Posterior cingulate gyrus (tissue), 11 donors: ENCODE measurements at regions not wholly inside any gene's neighbourhood (a gene's known extent, or its start where the extent isn't known, plus 50 kb on each side); places are given as distances from the start of the nearest gene placed in this dataset.

Experiments
- DNase-seq, 10 donors: peaks; one replicate each; pipeline versions ENCODE4 v3.0.0 to v3.0.0-alpha.2; 2020 to 2021; ENCODE audit warnings: mixed read lengths in 3 of 10
- intact Hi-C: fragments of 100-400 bp; cut with DNase I; formaldehyde crosslinking; loops from one replicate; pipeline ENCODE4 v1.15.1; 2023

DNA sequence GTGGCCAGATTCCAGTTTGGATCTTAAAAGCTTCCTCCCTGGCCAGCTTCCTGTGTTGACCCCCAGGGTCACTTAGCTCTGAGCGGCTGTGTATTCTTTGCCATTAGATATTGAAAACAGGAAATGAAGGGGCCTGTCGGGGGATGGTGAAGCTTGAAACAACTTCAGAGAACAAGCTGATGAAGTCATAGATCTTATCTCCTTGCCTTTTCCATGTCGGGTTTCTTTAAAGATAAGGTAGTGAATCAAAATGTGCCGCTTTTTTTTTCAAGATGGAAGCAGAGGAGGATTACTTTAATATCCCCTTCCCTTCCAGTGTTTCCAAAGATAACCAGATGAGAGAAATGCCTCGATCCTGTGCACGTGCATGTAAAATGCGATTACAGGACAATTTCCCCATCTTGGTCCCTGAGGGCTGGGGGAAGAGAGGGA, 508.5 kb downstream of the MID1IP1 start:
- intact Hi-C loops: no loop called here
- no peak for DNase-seq

DNA sequence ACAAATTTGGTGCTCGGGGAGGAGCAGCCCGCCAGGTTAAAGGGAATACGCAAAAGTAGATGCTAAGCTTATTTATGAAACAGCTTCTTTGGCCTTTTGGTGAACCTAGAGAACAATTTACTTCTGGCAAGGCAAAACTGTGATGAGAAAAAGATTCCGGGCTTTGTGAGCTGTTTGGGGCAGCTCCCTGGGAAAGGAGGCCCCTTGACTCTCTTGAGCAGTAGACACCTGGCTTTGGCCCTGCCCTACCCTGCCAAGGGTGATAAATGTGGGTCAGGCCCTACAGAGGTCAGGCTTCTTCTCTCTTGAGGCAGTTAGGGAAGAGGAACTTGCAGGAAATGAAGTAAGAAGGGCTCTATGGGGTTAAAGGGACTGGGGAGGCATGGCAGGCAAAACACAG, 509.6 kb downstream of the MID1IP1 start:
- intact Hi-C loops: no loop called here
- no peak for DNase-seq

DNA sequence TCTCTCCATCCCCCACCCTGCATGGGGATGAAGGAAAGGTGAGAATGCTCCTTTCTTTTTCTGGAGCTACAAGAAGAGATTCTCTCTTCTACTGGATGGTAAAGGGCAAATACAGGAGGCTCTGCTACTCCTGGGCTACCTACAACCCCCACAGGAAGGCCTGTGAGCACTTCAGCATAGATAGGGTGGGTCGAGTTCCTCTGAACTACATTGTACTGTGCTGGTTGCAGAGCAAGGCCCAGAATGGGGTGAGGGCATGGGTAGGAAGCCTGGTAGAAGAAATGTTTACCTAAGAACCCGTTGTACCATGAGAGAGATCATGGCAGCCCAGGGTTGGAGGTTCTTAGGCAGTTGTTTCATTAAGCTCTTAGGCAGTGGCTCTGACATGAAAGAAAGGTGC, 510.4 kb downstream of the MID1IP1 start:
- intact Hi-C loops: no loop called here
- peak in 1 of 10 donors; percentile 44 for DNase-seq

DNA sequence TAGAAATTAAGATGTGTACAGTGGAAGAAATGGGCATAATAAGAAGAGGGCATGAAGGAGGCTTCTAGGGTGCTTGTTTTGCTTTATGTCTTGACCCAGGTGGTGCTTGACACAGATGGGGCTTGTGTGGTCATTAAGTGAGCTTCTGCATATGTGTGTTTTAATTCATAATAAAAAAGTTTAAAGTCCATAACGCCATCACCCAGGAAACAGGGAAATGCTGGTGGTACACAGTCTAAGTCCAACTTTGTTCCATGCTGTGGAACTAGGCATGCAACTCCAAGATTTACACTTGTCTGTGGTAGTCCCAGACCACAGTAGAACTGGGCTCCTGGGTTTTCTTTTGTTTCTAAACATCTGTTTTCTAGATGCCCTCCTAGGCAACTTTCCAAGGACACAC, 511.9 kb downstream of the MID1IP1 start:
- intact Hi-C loops: no loop called here
- DNase-seq: no peak

DNA sequence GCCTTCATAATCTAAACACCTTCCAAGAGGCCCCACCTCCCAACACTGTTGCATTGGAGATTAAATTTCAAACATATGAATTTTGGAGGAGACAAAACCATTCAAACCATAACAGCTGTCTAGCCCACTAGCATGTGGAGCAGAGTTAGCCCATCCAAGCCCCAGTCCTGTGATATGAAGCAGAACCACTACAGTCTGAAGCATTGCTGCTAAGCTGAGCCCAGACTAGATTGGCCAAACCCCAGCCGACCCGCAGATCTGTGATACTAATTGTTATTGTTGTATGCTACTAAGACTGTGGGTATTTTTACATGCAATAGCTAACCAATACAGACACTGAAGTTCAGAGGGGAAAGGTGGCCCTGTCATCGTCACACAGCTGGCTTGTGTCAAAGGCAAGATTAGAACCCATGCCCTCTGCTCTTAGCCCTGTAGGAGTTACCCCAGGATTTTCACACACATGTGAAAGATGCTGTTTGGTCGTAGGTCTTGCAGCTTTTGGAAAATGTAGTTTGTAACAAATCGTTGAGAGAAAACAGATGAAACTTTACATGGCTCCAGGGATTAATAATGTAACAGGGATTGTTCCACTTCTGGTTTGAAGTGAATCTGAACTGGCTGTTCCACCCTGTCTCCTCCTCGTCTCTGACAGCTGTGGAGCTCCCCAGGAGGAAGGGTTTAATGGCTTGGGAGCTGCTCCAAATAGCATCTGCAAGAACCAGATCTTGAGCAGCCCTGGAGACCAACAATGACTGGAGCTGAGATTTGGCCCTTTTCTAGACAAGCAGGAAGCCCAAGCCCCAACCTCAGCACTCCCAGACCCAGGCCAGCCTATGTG, 517.5 kb downstream of the MID1IP1 start:
- no peak for DNase-seq
- intact Hi-C loops: no loop called here

DNA sequence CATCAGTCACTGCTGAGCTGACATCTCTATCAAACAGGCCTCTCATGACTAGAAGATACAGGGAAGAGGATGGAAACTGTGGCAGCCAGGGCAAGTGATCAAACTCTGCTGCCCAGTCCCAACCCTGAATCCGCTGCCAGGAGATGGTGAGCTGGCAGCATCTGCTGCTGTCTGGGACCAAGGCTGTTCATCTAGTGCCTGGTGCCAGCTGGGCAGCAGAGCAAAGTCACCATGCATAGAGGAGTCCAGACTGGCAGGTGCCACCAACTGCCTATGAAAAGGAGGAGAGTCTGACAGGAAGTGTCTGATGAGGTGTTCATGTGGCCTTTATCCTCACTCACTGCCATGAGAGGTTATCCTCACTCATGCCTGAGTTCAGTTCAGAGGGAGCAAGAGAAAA, 518.9 kb downstream of the MID1IP1 start:
- peak in 1 of 10 donors; percentile 72 for DNase-seq
- intact Hi-C loops: no loop called here

DNA sequence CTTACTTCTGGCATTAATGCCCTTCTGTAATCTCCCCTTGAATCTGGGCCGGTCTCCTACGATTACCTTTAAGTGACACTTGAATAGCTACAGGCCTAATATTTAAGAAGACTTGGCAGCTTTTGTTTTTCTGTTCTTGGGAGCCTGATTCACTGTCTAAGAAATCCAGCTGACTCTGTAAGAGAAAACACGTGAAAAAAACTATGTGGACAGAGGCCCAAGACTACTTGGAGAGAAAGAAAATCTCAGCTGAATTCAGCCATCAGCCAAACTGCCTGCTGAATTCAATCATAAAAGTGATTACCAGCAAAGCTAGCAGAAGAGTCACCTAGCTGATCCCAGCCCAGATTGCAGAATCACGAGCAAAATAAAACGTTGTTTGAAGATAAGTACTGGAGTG, 521.2 kb downstream of the MID1IP1 start:
- intact Hi-C loops: no loop called here
- no peak for DNase-seq

DNA sequence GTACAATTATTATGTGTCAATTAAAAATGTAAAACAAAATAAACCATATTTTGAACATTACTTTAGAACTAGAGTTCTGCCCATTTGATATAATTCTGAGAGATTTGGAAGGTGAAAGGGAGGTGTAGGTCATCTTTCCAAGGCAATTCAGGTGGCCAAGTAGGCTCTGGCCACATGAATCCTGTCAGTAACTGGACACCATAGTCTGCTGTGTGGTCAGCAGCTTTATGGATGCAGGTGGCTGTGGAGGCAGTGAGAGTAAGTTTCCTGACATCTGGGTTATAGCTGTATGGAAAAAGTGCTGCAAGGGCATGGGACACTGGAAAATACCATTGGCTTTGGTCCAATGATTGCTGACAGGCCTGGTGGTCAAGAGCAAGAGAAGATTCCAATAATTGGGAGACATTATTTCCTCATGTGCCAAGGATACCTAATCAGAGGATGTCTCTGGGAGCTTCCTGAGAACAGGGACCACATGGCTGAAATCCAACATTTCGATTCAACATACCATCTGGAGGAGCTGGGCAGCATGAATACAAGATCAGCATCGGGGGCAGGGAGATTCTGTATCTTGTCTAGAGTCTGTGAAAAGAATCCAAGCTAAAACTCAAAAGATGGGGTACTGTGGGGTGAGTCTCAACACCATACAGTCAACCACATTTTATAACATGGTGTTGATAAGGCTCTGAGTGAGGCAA, 523.1 kb downstream of the MID1IP1 start:
- no peak for DNase-seq
- intact Hi-C loops: no loop called here

DNA sequence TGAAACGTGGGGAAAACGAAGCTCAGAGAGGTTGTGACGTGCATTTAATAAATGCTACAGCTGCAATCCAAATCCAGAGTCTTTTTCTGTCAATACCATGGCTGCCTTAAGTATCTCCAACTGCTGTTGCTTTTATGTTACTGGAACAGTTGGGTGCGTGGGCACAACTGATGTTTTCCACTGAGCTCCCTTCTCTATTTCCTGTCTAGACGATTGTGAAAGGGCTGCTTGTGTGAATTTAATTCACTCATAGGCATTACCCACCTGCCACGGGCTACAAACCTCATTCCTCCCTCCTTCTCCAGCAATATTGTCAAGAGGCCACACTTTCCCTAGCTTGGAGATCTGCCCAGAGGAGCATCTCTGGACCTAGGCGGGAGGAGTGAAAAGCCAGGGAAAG, 526.0 kb downstream of the MID1IP1 start:
- no peak for DNase-seq
- intact Hi-C loops: no loop called here

DNA sequence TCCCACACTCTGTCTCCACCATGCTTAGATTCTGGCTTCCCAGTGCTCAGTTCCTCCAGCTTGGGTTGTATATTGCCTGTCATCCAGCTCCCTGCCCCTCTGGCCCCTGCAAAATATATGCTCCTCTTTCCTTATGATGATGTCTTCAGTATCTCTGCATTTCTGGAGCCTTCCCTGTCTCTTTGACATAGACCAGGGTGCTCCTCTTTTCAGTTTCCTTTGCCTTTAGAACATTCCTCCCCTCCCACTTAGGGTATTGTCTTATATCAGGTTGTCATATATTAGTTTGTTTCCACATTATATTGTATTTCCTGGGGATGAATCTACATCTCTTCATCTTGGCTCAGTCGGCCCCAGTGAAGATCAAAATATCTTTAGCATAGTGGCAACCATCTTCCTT, 526.4 kb downstream of the MID1IP1 start:
- no peak for DNase-seq
- intact Hi-C loops: no loop called here

DNA sequence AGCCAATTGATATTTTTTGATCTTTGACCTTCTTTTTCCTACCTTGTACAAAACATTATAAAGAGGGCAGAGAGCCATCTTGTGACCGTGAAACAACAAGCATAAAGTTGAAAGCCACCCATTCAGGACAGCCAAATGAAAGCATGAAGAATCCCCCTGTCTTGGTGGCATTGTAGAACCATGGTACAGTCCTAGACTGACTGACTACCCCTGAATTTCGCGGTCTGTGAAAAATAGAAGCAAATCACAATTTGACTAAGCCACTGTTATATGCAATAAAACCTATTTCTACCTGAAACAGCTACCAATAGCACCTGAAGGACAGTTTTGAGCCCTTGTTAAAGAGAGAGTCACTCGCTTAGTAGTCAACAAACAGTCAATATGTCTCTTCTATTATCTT, 527.4 kb downstream of the MID1IP1 start:
- intact Hi-C loops: no loop called here
- no peak for DNase-seq

DNA sequence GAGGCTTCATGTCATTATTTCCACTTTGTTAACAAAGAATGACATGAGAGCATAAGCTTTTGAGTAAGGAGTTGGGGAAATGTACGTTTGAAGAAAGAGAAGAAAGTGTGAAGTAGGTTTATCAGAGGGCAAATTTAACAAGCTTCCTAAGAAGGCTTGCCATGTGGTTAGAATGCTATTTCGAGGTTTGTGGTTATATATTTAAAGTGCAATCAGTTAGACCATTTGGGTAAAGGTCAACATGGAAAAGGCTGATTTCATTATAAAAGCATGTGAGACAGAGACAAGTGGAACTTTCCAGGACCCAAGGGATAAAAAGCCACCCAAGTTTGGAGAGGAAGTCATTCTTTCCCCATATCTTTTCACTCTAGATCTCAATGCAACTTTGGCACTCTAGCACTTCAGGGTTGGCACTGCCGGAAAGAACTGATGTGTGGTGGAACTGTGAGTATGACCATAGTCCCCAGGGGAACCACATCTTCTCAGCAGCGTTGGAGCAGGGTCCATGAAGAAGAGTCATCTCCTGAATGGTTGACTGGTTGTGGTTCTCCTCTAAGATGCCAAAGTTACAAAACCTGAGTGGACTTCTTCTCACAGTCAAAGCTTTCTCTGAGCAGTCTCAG, 529.9 kb downstream of the MID1IP1 start:
- intact Hi-C loops: no loop called here
- no peak for DNase-seq

DNA sequence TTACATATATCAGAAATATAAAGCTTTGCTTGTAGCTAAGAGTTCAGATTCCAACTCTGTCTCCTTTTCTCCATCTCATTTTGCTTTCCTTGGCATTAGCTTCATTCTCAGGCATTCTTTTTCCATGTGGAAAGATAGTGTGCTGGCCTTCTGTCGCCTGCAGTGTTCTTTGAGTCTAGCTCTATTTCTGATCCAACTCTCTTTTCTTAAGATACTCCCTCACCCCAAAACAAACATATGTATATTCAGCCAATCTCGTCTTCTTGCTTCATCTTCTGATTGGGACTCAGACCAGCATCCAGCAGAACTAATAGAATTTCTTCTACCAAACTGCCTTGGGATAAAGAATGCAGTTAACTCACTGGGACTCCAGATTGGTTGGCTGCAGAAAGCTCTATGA, 532.2 kb downstream of the MID1IP1 start:
- intact Hi-C loops: no loop called here
- DNase-seq: no peak

DNA sequence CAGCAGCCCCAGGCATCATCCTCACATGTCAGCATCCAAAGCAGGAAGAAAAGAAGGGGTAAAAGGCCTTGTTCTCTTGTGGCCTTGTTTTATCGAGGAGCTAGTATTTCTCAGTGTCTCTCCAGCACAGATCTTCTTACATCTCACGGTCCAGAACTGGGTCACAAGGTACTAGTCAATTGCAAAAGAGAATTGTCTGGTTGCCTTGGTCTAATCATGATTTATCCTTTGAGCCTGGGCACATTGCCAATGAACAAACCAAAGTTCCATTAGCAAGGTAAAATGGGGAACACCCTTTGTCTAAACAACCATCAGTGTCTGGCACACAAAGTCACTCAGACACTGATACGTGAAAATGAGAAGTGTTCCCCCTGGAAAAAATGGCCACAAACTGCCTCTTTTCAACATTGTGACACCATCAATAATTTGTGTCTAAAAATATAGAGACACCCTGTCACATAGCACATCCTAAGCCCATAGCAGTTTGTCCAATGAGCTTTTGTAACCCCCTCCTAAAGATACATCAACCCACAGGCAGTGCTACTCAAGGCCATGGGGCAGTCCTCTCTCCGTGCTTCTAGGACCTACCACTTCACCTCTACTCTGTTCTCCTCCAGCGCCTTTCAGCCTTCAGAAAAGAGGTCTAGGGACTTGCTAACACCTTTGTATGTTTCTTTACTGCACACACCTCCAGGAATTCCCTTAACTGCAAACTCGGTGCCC, 534.4 kb downstream of the MID1IP1 start:
- intact Hi-C loops: no loop called here
- DNase-seq: no peak

DNA sequence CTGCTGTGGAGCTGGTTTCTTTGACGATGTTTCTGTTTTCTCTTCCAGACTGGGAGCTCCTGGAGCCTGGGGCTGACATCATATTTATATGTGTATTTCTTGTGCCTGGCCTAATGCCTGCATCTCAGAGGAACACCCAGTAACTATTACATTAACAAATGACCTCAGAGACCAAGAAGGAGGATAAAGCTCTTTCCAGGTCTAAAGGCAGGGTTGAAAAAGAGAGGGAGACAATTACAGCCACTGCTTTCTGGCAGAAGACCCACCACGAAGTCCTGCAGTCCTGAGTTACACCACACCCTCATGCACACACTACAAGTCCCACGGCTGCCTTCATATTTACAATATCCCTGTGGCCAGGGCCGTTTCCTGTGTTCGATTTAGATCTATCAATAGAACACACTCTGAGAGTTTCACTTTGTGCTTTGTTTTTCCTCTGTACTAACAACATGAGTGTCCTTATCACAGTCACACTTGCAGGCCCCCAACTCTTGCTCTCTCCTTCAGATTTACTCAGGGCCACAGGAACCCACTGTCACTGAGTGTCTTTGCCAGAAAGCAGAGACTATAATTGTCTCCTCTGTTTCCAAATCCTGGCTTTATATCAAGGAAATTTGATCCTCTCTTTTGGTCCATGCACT, 535.5 kb downstream of the MID1IP1 start:
- DNase-seq: no peak
- intact Hi-C loops: no loop called here

DNA sequence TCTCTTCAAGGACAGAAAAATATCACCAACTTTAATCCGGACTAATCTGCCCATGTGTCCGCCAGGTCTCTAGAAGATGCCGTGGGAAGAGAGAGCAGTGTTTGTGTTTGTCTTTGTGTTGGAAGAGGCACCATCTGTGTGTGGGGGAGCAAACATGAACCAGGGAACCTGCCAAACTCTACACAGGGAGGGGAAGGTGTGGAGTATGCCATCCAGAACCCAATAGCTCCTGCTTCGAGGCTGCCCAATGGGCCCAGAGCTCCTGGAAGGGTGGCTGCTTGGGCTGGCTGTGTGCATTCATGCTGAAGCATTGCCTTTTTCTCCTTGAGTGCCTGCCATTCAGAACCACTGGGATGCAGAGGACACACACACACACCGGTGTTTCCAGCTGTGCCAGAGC, 536.2 kb downstream of the MID1IP1 start:
- intact Hi-C loops: no loop called here
- peak in 3 of 10 donors; percentile 11 to 66 (median 64) for DNase-seq

DNA sequence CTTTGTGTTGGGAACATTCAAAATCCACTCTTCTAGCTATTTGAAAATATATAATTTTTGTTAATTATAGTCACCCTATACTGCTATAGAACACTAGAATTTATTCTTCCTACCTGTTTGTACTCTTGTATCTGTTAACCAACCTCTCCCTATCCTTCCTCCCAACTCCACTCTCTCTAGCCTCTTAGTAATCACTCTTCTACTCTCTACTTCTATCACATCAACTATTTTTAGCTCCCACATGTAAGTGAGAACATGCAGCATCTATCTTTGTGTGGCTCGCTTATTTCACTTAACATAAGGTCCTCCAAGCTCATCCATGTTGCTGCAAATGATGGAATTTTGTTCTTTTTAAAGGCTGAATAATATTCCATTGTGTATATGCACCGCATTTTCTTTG, 537.3 kb downstream of the MID1IP1 start:
- intact Hi-C loops: no loop called here
- no peak for DNase-seq

DNA sequence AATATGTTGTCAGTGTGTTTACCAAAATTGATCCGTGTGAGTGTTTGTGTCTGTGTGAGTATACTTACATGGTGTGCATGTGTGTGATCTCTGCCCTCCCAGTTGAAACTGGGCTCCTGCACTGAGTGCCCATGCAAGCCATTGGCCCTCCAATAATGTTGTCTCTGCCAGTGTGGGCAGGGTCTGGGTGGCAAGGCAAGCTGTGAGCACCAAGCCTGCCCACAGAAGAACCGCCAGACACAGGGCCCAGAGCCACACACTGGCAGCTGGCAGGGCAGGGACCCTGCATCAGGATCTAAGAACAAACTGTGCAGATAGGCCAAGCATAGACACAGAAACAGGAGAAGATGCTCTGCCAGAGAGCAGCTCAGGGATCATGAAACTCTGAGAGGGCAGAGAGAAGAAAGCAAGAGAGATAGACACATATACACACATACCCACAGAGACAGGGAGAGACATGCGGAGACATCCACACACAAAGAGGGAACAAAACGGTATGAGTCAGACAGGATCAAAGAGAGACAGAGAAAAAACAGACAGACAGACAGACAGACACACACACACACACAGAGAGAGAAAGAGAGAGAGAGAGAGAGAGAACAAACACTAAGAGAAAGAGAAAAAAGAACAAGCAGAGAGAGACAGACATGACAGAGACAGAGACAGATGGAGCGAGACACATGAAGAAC, 555.0 kb downstream of the MID1IP1 start:
- peak in 2 of 10 donors; percentile 58 to 66 for DNase-seq
- intact Hi-C loops: no loop called here

DNA sequence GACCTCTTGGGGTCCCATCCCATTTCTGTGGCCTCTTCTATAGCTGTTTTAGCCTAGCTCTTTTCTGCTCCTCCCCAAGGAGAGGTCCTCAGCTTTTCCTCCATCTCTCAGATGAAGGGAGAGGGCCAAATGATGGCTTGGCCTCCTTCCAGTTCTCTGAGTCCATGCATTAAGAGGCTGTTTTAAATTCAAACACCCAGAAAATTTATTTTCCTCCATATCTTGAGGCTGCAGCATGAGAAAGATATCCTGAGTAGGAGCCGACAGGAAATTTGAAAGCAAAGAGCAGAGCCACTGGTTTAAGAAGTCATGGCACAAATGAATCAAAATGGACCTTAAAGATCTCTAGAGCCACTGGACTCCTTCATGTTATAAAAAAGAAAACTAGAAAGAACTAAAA, 558.8 kb downstream of the MID1IP1 start:
- intact Hi-C loops: no loop called here
- no peak for DNase-seq

DNA sequence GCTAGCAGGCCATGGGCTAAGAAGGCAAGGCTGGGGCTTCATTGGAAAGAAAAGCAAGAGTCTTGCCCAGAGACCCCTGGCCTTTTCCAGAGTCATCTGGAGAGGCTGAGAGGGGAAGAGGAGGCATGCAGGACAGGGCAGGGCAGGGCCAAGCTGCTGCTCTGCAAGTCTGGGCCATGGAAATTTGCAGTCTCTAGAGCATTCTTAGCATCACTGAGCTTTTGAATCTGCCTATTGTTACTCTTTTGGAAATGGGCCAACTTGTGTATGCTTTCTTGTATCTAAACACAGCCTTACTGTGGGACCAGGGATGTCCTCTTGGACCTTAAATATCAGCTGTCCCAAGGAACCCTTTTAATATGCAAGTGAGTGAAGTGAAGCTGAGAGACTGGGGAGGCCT, 560.5 kb downstream of the MID1IP1 start:
- DNase-seq: peak in 2 of 10 donors; percentile 29 to 75

More for the DNA sequence above, 560.5 kb downstream of the MID1IP1 start:
- intact Hi-C loops: no loop called here
